ENCODE measurements at regions not wholly inside any gene's neighbourhood (a gene's known extent, or its start where the extent isn't known, plus 50 kb on each side); places are given as distances from the start of the nearest gene placed in this dataset.
"Not testable (repeated sequence)": the region's sequence is repeated elsewhere in the genome, so short reads cannot be mapped to it uniquely, and the experiment has no call there.

DNA sequence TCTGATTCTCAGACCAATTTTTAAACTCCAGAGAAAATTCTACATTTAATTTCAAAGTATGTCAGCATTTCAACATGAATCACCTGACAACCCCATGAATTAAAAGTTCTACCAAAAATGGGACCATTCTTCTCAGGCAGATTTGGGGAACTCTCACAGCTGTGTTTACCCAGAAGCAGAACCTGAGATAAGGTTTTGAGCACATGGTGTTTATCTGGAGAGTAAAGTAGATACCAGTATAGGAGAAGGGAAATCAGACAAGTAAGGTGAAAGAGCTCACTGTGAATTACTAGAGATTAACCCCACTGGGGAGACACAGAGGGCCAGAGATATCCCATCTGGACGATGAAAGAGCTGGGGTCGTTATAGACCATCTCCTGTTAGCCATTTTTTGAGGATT lies 729.1 kb downstream of the DNAH5 start:
- no peak for DNase-seq

DNA sequence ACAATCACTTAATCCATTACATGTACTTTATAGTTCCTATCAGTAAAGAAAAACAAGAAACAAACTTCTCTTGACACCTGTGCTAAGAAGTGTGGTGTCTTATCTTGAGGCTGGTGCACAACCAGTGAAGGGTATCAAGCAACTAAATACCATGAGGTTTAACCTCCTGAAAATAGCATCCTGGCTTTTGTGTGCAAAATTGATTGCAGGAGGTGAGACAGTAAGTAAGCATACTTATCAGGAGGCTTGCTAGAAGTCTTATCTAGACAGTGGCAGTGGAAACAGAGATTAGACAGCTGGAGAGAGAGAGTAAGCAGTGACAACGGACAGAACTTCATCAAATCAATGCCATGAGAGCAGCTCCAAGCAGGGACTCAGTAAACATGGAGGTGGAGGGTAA lies 730.3 kb downstream of the DNAH5 start:
- no peak for DNase-seq

DNA sequence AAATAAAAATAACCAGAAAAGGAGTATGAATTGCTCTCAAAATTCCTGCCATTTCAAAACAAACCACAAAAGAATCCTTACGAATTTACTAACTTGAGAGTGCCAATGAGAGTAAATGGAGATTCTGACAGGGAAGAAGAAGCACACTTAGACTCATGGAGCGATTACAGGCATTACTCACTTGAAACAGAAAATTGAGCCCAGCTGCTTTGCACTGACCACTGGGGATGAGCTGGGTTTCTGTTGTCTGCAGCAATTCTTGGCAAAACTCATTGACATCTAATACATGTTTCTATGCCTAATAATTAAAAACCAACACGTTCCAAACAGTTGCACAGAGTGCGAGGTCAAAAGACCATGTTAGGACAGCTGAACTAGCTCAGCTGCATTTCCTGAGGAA lies 731.6 kb downstream of the DNAH5 start:
- DNase-seq = no peak

DNA sequence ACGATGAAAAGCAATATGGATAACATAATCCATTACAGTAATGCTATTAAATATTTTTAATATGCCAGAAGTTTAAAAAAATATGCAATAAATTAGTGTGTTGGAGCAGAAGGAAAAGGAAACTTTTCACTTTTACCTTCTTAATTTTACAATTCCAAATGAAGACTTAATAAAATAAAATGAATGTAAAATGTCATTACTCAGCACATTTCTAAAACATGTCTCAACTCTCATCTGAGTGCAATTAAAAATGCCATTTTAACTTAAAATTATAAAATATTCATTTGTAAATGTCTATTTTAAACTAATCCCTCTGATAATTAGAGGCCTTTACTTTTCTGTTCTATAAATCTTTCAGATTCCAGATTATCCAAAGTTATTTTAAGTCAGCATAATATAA lies 733.4 kb downstream of the DNAH5 start:
- DNase-seq = no peak

DNA sequence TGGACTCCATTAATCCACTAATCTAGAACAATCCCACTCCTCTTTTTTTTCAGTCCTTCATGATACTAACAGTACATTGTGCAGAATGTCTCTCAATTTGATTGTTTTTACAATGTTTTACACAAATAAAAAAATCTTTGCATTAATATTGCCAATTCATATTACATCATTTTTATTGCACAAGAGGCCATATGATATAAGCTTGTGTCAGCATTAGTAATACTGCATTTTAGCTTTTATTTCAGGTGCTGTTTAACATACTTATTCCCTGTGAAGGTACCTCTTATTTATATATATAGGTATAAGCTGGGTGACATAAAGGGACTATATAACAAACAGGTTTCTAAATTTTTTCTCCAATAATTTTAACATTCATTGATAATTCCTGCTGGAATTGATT lies 737.4 kb downstream of the DNAH5 start:
- DNase-seq = no peak

DNA sequence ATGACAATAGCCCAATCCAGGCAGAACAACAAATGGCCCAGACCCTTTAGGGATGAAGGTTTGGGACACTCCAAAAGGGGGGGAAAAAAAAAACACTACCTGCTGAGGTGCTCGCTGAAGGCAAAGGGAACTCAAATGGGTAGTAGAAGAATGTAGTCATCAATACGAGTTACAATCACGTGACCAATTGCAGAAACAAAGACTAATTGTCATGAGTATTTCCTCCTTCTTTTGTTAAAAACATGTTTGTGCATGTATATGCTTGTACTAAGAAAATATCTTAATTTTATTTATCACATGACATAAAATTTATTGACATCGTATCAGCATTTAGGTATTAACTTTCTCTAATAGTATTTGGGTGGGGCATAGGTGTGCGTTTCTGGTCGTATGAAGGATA lies 743.5 kb downstream of the DNAH5 start:
- no peak for DNase-seq

DNA sequence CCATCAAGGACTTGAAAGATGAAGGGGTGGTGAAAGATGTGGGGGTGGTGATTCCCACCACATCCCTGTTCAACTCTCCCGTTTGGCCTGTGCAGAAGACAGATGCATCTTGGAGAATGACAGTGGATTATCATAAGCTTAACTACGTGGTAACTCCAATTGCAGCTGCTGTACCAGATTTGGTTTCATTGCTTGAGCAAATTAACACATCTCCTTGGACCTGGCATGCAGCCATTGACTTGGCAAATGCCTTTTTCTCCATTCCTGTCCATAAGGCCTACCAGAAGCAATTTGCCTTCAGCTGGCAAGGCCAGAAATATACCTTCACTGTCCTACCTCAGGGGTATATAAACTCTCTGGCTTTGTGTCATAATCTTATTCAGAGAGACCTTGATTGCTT lies 746.3 kb downstream of the DNAH5 start:
- DNase-seq = not testable (repeated sequence)

DNA sequence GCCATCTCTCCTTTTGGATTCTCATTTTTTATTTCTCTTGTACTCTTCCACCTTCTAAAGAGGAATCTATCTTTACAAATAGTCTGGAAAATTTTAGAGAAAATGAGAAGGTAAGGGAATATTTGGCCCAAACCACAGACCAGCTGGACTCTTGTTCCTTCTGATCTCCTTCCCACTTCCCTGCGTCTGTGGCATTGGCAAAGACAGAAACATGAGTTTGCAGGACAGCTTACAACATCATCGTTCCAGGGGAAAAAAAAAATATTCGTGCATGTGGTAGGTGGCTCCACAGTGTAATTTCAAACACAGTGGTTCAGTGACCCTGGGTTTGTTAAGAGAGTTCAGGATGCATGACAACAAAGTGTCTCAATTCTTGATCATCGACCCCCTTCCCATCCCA lies 755.0 kb downstream of the DNAH5 start:
- no peak for DNase-seq

DNA sequence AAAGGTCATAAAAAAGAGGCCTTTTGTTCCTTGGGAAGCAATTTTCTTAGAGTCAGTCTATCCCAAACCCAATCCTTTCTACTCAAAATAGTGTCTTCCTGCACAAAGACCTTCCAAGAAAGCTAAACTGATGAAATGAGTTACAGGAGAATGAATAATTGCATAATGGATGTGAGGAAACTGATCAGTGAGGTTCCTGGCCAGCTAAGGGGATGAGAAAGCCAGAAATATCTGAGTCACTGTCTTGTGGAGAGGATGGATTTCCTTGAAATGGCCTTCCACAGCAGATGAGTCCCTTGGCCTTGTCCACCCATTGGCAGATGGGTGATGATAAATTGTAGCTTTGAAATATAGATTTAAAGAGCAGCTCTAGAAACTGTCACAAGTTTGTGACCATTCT lies 756.1 kb downstream of the DNAH5 start:
- DNase-seq = no peak

DNA sequence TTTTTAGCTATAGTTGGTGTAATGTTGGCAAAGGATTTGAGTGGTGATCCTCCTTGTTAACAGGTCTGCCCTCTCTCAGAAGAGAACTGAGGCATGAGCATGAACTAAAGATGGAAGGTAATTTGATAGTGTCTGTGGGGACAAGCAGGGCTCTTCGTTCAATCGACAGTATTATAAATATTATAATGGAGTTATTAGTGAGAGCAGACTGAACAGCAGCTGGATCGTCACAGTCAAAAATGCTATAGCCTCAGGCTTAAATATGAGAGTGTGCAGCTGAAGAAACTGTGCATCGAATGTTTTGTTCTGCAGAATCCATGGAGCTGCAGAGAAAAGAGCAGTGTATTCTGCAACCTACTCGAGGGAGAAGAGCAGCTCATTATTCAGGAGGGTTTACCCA lies 757.3 kb downstream of the DNAH5 start:
- DNase-seq = no peak

DNA sequence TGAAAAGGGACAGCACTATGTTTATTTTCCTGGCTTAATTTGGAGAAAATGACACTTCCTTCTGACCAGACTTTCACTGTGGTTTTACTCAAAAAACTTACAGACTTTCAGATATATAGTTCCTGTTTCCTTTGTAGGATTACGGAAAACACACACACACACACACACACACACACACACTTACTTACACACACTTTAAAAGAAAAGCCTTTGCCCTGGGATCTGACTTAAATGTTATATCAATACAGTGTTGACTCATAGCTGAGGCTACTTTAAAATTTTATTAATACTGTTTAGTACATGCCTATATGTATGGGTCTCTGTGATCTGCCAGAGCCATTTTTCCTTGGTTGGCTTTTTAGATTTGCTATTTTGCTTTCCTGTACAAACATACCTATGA lies 758.3 kb downstream of the DNAH5 start:
- no peak for DNase-seq

DNA sequence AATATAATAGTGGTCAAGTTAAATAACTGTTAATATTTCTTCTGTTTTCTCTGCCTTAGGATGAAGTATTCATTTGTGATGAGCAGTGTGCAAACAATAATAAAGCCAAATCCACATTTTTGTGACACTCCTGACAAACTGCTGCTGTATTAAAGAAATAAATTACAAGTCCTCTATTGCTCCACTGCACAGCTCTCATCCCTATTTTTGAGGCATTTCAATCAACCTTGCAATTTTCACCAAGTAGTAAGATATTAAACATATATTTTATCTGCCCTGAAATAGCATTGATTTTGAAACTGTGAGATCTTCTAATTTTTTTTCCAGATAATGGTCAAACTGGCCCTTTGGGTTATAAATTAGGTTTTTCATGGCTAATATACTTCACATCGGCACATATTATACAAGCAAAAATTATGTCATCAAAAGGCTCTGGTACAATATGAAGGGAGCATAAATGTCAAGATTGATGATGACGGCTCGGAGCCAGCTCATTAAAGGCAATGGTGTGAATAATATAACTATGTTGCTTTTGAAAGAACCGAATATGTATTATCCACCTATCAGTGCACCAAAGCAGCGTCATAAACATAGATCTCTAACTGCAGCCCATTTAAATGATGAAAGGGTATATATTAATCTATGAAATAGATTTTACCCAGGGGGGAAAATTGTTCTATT lies 764.9 kb downstream of the DNAH5 start:
- no peak for DNase-seq

DNA sequence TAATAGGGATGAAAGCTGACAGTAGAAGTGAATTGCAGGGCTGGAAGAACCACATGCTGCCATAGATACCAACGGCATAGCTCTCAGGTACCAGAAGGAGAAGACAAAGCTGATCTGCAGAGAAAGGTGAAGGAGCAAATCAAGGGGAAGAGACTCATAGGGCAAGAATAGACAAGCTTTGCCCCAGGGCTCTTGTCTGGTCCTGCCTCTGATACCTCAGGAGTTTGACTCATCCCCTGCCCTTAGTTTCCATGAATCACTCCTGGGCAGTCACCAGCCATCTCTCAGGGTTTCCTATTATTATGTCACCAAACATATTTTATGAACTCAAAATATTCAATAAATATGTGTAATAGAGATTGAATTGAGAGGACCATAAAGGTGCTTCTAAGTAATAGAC lies 800.9 kb downstream of the DNAH5 start:
- DNase-seq = no peak

DNA sequence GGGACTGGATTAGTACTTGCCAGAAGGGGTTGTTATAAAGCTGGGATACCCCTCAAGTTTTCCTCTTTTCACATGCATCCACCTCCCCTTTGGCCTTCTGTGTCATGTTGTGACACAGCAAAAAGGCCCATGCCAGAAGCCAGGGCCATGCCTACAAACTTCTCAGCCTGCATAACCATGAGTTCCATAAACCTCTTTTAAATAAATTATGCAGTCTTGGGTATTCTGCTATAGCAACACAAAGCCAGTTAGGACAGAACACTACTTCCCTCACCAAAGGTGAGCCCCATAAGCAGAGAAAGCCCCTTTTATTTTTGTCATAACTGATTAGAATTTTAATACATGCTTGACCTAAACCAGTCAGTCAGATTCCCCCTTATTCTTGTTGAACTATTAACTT lies 801.3 kb downstream of the DNAH5 start:
- no peak for DNase-seq

DNA sequence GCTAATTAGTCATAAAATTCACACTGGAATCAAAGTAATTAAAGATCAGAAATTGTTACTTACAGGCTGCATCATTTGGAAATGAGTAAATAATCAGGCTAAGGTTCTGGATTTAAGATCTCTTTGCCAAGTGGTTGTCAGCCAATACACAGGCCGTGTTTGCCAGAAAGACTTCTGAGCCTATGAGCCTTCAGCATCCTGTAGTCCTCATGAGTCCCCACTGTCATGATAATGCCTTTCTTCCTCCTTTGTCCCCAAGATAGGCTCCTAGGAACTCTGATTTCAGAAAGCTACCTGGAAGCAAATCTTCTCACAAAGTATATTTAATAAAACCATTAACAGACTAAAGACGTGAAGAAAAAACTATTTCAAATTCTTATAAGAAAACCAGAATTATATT lies 810.5 kb downstream of the DNAH5 start:
- no peak for DNase-seq

DNA sequence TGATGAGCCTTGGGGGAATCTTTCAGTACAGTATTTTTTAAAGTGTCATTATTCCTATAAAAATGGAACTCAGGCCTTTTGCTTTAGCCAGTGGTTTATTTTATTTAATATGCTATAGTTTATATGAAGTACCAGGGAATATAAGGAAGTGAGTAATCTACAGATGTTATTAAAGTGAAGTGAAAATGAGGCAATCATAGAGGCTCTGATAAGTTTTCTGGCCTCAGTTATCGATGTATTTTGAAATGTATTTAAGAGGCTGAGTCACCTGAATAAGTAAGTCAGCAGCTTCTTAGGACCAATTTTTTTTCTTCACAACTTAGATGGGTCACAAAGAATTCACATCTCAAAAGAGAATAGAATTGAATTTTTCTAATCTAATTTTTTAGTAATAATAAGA lies 829.0 kb downstream of the DNAH5 start:
- no peak for DNase-seq

DNA sequence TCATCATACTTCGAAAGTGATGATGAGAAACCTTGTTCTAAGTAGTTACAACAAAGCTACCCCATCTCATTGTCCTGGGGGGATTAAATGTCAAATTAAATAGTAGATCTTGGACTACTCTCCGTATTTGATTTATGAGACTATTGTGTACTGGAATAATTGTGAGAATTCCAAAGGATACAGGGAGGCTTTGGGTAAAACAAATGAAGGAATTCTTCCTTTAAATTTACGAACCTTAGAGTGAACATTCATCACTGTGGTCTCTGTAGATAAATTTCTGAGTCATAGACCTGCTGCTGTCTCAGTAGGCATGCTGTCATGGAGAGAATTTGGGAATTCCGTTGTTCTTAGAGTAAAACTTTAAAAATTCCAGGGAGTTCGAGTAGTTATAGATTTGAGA lies 836.2 kb downstream of the DNAH5 start:
- DNase-seq = no peak

DNA sequence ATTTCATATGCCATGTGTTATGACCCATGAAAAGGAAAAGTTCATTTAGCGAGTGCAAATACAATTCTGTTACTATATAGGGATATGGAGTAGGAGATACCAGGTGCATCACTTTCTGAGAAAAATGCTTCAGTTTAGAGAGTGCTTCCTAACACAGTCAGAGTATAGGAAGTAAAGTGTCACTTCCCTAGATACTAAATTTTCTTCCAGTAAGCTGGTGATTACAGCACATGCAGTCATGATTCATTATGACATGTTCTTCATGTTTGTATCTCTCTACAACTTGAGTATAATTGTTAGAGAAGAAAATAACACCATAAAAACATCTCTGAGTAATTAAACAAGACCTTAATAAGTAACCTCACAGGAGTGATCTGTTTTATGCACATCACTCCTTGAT lies 837.0 kb downstream of the DNAH5 start:
- DNase-seq = no peak

DNA sequence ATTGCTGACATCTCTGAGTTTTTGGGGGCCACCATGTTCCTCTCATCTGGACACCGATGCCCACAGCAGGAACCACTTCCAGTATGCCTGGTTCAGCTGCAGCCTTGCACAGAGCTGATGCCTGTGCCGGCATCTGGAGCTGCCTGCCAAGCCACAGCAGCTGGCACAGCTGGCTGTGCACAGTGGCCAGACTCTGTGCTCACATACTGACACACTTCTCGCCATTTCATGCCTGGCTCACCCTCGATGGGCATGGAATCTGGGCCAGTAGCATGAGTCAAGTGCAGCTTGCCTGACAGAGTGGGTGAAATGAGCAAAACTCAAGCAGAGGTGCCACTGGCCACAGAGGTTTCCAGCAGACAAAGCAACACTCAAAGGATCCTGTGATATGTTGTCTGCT lies 863.4 kb downstream of the DNAH5 start:
- DNase-seq = no peak

DNA sequence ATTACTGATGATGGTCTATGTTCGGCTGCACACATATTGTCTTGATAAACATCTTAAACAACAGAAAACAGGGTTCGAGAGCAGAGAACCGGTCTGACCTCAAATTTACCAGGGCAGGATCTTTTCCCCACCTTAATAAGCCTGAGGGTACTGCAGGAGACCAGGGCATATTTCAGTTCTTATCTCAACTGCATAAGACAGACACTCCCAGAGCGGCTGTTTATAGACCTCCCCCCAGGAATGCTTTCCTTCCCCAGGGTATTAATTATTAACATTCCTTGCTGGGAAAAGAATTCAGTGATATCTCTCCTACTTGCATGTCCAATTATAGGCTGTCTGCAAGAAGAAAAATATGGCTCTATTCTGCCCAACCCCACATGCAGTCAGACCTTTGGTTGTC lies 871.6 kb downstream of the DNAH5 start:
- not testable (repeated sequence) for DNase-seq

DNA sequence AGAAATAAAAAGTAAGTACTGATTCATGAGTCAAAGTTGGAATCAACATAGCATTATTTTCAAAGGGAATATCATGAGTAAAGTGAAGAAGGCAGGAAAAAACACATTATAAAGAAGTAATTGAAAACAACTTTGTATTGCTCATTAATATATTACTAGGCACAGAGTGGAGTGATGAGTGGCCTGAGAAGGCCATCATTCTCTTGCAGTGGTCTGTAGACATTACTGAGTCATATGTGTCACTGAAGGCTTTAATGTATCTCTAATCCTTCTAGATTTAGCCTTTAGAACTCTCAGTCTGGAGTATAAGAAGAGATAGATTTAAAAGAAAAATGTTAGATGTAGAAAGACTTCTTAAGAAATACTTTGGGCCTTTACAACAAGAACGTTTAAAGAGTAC lies 881.4 kb downstream of the DNAH5 start:
- no peak for DNase-seq

DNA sequence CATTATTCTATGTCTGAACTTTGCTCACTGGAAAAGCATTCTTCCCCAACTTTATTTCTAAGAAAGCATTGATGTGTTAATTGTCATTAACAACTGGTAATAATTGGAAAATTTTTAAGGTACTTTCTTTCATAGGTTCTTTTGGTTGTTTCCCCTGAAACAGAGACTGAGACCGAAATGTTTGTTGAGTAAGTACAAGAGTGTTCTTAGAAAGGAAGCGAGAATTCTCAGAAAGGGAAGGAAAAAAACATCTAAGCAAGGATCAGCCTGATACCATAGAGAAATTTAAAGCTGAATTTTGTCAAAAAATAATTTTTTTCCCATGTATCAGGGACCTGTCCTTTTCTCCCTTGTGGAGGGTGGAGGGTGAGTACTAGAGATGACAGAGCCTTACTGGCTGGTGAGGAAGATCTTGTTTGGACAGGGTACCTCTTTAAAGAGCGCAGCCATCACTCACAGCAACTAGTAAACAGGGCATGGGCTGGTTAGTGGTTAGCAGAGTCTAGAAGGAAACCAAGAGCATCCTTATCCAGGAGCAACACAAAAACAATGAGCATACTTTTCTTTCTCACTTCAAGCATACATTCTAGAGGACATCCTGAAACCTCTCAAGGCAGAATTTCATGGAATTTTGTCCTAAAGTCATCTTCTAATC lies 898.5 kb downstream of the DNAH5 start:
- no peak for DNase-seq

DNA sequence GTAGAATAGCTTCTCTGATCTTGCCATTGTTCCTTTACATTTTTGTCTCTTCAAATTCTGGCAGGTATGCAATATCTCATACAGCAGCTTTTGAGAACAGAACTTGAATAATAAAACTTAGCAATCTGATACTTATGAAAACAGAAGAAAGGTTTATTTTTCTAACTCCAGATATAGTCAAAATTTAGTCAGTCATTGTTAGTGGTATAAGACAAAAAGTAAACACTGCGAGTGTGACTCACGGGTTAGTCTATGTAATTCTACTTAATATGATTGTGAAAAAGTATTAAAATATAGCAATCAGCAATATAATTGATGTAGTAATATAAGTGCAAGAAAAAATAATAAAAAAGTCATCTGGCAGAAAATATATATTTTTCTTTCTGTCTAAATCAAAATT lies 910.4 kb downstream of the DNAH5 start:
- no peak for DNase-seq

DNA sequence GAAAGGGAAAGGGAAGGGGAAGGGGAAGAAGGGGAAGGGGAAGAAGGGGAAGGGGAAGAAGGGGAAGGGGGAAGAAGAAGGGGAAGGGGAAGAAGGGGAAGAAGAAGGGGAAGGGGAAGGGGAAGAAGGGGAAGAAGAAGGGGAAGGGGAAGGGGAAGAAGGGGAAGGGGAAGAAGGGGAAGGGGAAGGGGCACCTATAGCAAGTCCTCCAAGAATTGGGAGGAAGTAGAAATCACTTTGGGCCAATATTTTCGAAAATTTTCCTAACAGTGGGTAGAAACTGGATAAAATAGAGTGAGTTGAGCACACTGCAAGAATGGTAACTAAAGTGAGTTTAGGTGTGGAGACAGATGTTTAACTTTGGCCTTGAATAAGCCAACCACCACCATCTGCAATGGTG lies 915.3 kb downstream of the DNAH5 start:
- DNase-seq = no peak

DNA sequence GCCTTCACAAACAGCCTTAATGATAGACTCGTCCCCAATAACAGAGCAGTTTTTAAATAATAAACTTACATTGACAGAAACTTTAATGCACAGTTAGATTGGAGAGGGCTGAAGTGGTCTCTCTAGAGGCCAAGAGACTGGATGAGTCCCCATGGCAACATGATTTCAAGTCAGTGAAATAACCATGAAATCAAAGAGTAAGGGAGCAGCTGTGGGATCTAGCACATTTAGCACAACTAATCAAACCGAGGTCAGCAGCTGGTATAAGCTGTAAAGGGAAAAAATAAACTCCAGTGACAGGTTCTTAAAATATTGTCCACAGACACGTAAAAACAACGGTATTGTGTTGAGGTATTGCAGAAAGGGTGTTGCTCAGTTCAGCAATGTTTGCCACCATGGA lies 916.6 kb downstream of the DNAH5 start:
- DNase-seq = no peak

Data from SHP77 treated with DMSO at 0.1 percent for 48 hours (cell line).